Endodermal cell (in vitro differentiated cells): ENCODE measurements at regions not wholly inside any gene's neighbourhood (a gene's known extent, or its start where the extent isn't known, plus 50 kb on each side); places are given as distances from the start of the nearest gene placed in this dataset.
"Not testable (repeated sequence)": the region's sequence is repeated elsewhere in the genome, so short reads cannot be mapped to it uniquely, and the experiment has no call there.

Experiments
- DNase-seq: peaks from one replicate; pipeline ENCODE4 v3.0.0-alpha.2; 2017
- H3K27ac ChIP-seq: 2 replicates; pipeline ENCODE4 v1.5.1; 2013; ENCODE audit warnings: mild to moderate bottlenecking, low read depth, low read length, moderate library complexity
- H3K27me3 ChIP-seq: 2 replicates; pipeline ENCODE4 v1.6.1; 2013; ENCODE audit warnings: mild to moderate bottlenecking, low read length, moderate library complexity; ENCODE audit not compliant: insufficient read depth, control insufficient read depth, poor library complexity, severe bottlenecking
- H3K36me3 ChIP-seq: 2 replicates; pipeline ENCODE4 v1.7.0; 2013; ENCODE audit warnings: mild to moderate bottlenecking, low read length, moderate library complexity; ENCODE audit not compliant: control insufficient read depth, insufficient read depth
- H3K4me1 ChIP-seq: one replicate; pipeline ENCODE4 v1.7.0; 2013; ENCODE audit warnings: low read length; ENCODE audit not compliant: control insufficient read depth, insufficient read depth
- H3K4me3 ChIP-seq: 2 replicates; pipeline ENCODE4 v1.5.1; 2013; ENCODE audit warnings: mild to moderate bottlenecking, low read length, moderate library complexity
- H3K9ac ChIP-seq: 2 replicates; pipeline ENCODE4 v1.6.1; 2013; ENCODE audit warnings: mild to moderate bottlenecking, low read length, moderate library complexity; ENCODE audit not compliant: poor library complexity, severe bottlenecking; ENCODE audit errors: extremely low read depth
- H3K9me3 ChIP-seq: 2 replicates; pipeline ENCODE4 v1.6.1; 2013; ENCODE audit warnings: mild to moderate bottlenecking, low read length, moderate library complexity; ENCODE audit not compliant: control insufficient read depth
- H3K27ac Mint-ChIP-seq: 2 replicates; pipeline ENCODE4 v1.8.0; 2020; ENCODE audit warnings: mixed read lengths
- H3K27me3 Mint-ChIP-seq: 2 replicates; pipeline ENCODE4 v1.8.0; 2021; ENCODE audit warnings: mild to moderate bottlenecking, mixed read lengths; ENCODE audit not compliant: insufficient read depth
- H3K36me3 Mint-ChIP-seq: 2 replicates; pipeline ENCODE4 v1.8.0; 2020; ENCODE audit warnings: low read depth, mixed read lengths
- H3K4me1 Mint-ChIP-seq: 2 replicates; pipeline ENCODE4 v1.8.0; 2020; ENCODE audit warnings: mixed read lengths
- H3K4me3 Mint-ChIP-seq: 2 replicates; pipeline ENCODE4 v1.8.0; 2020; ENCODE audit warnings: mild to moderate bottlenecking, moderate library complexity, mixed read lengths
- H3K9me3 Mint-ChIP-seq: 2 replicates; pipeline ENCODE4 v1.8.0; 2020; ENCODE audit warnings: mild to moderate bottlenecking, mixed read lengths
- CTCF ChIP-seq: fragments of 200-600 bp; sonication (generic); conservative IDR thresholded peaks from 2 replicates; pipeline ENCODE4 v1.5.0; 2021; ENCODE audit warnings: antibody characterized with exemption, mild to moderate bottlenecking
- WGBS, 2 experiments: methylation state at CpG; one replicate each; pipeline versions ENCODE4 v1.1.5 to v1.1.7; 2013; ENCODE audit warnings: missing lambda C conversion rate in 2 of 2, mixed read lengths in 1 of 2; ENCODE audit not compliant: insufficient coverage in 1 of 2, insufficient read length in 1 of 2; 5-methylcytosine and 5-hydroxymethylcytosine counted together

- Histone ChIP-seq H3K4me3 (no peak overlapping the region), H3K27me3 (no peaks in the 10 kb centered on the region), H3K36me3 (no peaks in the 10 kb centered on the region), H3K4me1 (no peaks in the 10 kb centered on the region), H3K27ac (no peak overlapping the region), H3K9me3 (peaks cover 7% of the 10 kb centered on the region), H3K9ac (no peak overlapping the region)
- H3K27ac Mint-ChIP-seq: no peak overlapping the region
- DNase-seq: no peak
- H3K27me3 Mint-ChIP-seq: no peaks in the 10 kb centered on the region
- no peaks in the 10 kb centered on the region for H3K9me3 Mint-ChIP-seq
- WGBS, 2 experiments: 87 to 100% methylated on average over 1 to 2 of the region's 2 CpGs
- no peaks in the 10 kb centered on the region for H3K36me3 Mint-ChIP-seq
- H3K4me1 Mint-ChIP-seq: no peaks in the 10 kb centered on the region
- no peak overlapping the region for H3K4me3 Mint-ChIP-seq
- TF ChIP-seq CTCF: no peak
These were observed 249.4 kb downstream of the SLITRK6 start for GRCh38 chr13:85549819-85550218.

GRCh38 chr13:85548845-85549244 is 250.4 kb downstream of the SLITRK6 start:
- H3K27me3 ChIP-seq, H3K36me3 ChIP-seq, H3K9me3 Mint-ChIP-seq, H3K4me1 Mint-ChIP-seq, DNase-seq, H3K9me3 ChIP-seq, H3K4me3 ChIP-seq, H3K27ac Mint-ChIP-seq, H3K27me3 Mint-ChIP-seq, H3K4me1 ChIP-seq, H3K9ac ChIP-seq, H3K36me3 Mint-ChIP-seq, H3K4me3 Mint-ChIP-seq, H3K27ac ChIP-seq: not testable (repeated sequence)

- Mint-ChIP-seq H3K27ac (no peak overlapping the region), H3K4me3 (no peak overlapping the region), H3K36me3 (no peaks in the 10 kb centered on the region), H3K27me3 (no peaks in the 10 kb centered on the region), H3K4me1 (no peaks in the 10 kb centered on the region), H3K9me3 (no peaks in the 10 kb centered on the region)
- no peaks in the 10 kb centered on the region for H3K27me3 ChIP-seq
- H3K4me3 ChIP-seq: no peak overlapping the region
- H3K9ac ChIP-seq: no peak overlapping the region
- no peak overlapping the region for H3K27ac ChIP-seq
- H3K9me3 ChIP-seq: peaks cover 7% of the 10 kb centered on the region
- H3K4me1 ChIP-seq: no peaks in the 10 kb centered on the region
- WGBS, 2 experiments: 87 to 94% methylated on average over 5 of the region's 5 CpGs
- DNase-seq: no peak
- no peak for TF ChIP-seq CTCF
- no peaks in the 10 kb centered on the region for H3K36me3 ChIP-seq
These were observed 253.4 kb downstream of the SLITRK6 start for GRCh38 chr13:85545771-85546170.

GRCh38 chr13:85544756-85545155 is 254.5 kb downstream of the SLITRK6 start:
- TF ChIP-seq CTCF: no peak
- Mint-ChIP-seq H3K36me3 (no peaks in the 10 kb centered on the region), H3K9me3 (no peaks in the 10 kb centered on the region), H3K4me1 (no peaks in the 10 kb centered on the region), H3K27me3 (no peaks in the 10 kb centered on the region), H3K4me3 (no peak overlapping the region), H3K27ac (no peak overlapping the region)
- no peak for DNase-seq
- no peaks in the 10 kb centered on the region for H3K27me3 ChIP-seq
- no peak overlapping the region for H3K27ac ChIP-seq
- no peaks in the 10 kb centered on the region for H3K4me1 ChIP-seq
- H3K9ac ChIP-seq: no peak overlapping the region
- 85 to 100% methylated on average over 1 of the region's 1 CpG for WGBS, 2 experiments
- H3K36me3 ChIP-seq: no peaks in the 10 kb centered on the region
- H3K9me3 ChIP-seq: peaks cover 7% of the 10 kb centered on the region
- no peak overlapping the region for H3K4me3 ChIP-seq
